SK-N-SH treated with all-trans-retinoic acid at 6 μM for 48 hours (cell line): ENCODE measurements at regions not wholly inside any gene's neighbourhood (a gene's known extent, or its start where the extent isn't known, plus 50 kb on each side); places are given as distances from the start of the nearest gene placed in this dataset.

Experiments
- ATAC-seq: fragments of 200-7000 bp; cut with Tn5 transposase; 3 replicates; pipeline ENCODE4 v1.9.1; 2020; ENCODE audit warnings: mild to moderate bottlenecking, moderate library complexity
- ARNTL ChIP-seq: fragments of 450-650 bp; formaldehyde crosslinking; IDR thresholded peaks from 2 replicates; pipeline ENCODE4 v1.5.0; 2020; ENCODE audit warnings: low read depth, mild to moderate bottlenecking, moderate library complexity, borderline replicate concordance
- BACH2 ChIP-seq: fragments of 250-450 bp; sonication (Bioruptor Pico); IDR thresholded peaks from 2 replicates; pipeline ENCODE4 v1.9.0; 2021; ENCODE audit warnings: mild to moderate bottlenecking, borderline replicate concordance
- CREB5 ChIP-seq: fragments of 250-450 bp; sonication (Bioruptor Pico); IDR thresholded peaks from 2 replicates; pipeline ENCODE4 v1.5.1; 2020; ENCODE audit warnings: low read depth, mild to moderate bottlenecking, moderate library complexity
- CSDC2 ChIP-seq: fragments of 250-450 bp; sonication (Bioruptor Pico); IDR thresholded peaks from 2 replicates; pipeline ENCODE4 v1.5.0; 2020; ENCODE audit warnings: mild to moderate bottlenecking, moderate library complexity
- ESRRG ChIP-seq: fragments of 250-450 bp; sonication (Bioruptor Pico); IDR thresholded peaks from 2 replicates; pipeline ENCODE4 v1.6.1; 2021; ENCODE audit warnings: mild to moderate bottlenecking
- GLIS3 ChIP-seq: fragments of 250-450 bp; sonication (Bioruptor Pico); IDR thresholded peaks from 2 replicates; pipeline ENCODE4 v1.5.0; 2020; ENCODE audit warnings: mild to moderate bottlenecking, moderate library complexity
- ISL1 ChIP-seq: fragments of 250-450 bp; sonication (Bioruptor Pico); IDR thresholded peaks from 2 replicates; pipeline ENCODE4 v2.1.2; 2022; ENCODE audit warnings: mild to moderate bottlenecking, moderate library complexity
- OSR1 ChIP-seq: fragments of 250-450 bp; sonication (Bioruptor Pico); IDR thresholded peaks from 2 replicates; pipeline ENCODE4 v1.8.0; 2022; ENCODE audit warnings: moderate library complexity, mild to moderate bottlenecking, inconsistent platforms
- PATZ1 ChIP-seq: fragments of 250-450 bp; sonication (Bioruptor Pico); IDR thresholded peaks from 2 replicates; pipeline ENCODE4 v1.8.0; 2020; ENCODE audit warnings: mild to moderate bottlenecking, moderate library complexity, borderline replicate concordance
- POU6F1 ChIP-seq: fragments of 250-450 bp; sonication (Bioruptor Pico); IDR thresholded peaks from 2 replicates; pipeline ENCODE4 v1.8.0; 2021; ENCODE audit warnings: low read depth, mild to moderate bottlenecking, moderate library complexity, borderline replicate concordance
- PPARA ChIP-seq: fragments of 250-450 bp; sonication (Bioruptor Pico); IDR thresholded peaks from 2 replicates; pipeline ENCODE4 v1.5.0; 2020; ENCODE audit warnings: mild to moderate bottlenecking, borderline replicate concordance
- SNAI2 ChIP-seq: fragments of 250-450 bp; sonication (Bioruptor Pico); IDR thresholded peaks from 2 replicates; pipeline ENCODE4 v1.5.0; 2020; ENCODE audit warnings: mild to moderate bottlenecking, moderate library complexity
- TCF4 ChIP-seq: fragments of 250-450 bp; sonication (Bioruptor Pico); IDR thresholded peaks from 2 replicates; pipeline ENCODE4 v1.8.0; 2021; ENCODE audit warnings: mild to moderate bottlenecking, moderate library complexity, borderline replicate concordance
- TOX ChIP-seq: fragments of 250-450 bp; sonication (Bioruptor Pico); IDR thresholded peaks from 2 replicates; pipeline ENCODE4 v1.8.0; 2021; ENCODE audit warnings: mild to moderate bottlenecking, moderate library complexity, borderline replicate concordance
- TSHZ2 ChIP-seq: fragments of 250-450 bp; sonication (Bioruptor Pico); IDR thresholded peaks from 2 replicates; pipeline ENCODE4 v1.5.0; 2020; ENCODE audit warnings: mild to moderate bottlenecking, moderate library complexity
- ZC3H10 ChIP-seq: fragments of 250-450 bp; sonication (Bioruptor Pico); IDR thresholded peaks from 2 replicates; pipeline ENCODE4 v1.5.1; 2021; ENCODE audit warnings: mild to moderate bottlenecking, moderate library complexity
- ZFP3 ChIP-seq: fragments of 250-450 bp; sonication (Bioruptor Pico); IDR thresholded peaks from 2 replicates; pipeline ENCODE4 v1.5.0; 2020; ENCODE audit warnings: mild to moderate bottlenecking, moderate library complexity
- ZFP30 ChIP-seq: fragments of 450-650 bp; formaldehyde crosslinking; IDR thresholded peaks from 2 replicates; pipeline ENCODE4 v1.5.0; 2022; ENCODE audit warnings: mild to moderate bottlenecking, moderate library complexity
- ZNF565 ChIP-seq: fragments of 450-650 bp; formaldehyde crosslinking; conservative IDR thresholded peaks from 2 replicates; pipeline ENCODE4 v1.5.0; 2020; ENCODE audit warnings: low read depth, mild to moderate bottlenecking, moderate library complexity
- ZNF70 ChIP-seq: fragments of 450-650 bp; formaldehyde crosslinking; IDR thresholded peaks from 2 replicates; pipeline ENCODE4 v1.5.0; 2020; ENCODE audit warnings: mild to moderate bottlenecking, moderate library complexity
- ZNF8 ChIP-seq: fragments of 450-650 bp; formaldehyde crosslinking; IDR thresholded peaks from 2 replicates; pipeline ENCODE4 v1.5.0; 2020; ENCODE audit warnings: mild to moderate bottlenecking, moderate library complexity

- TF ChIP-seq PATZ1 (CRISPR knock-in tag) (no peak), CSDC2 (CRISPR knock-in tag) (no peak), ZFP3 (CRISPR knock-in tag) (no peak), ARNTL (no peak)
Observed at GRCh38 chr10:124231168-124232155, 138.1 kb upstream of the CHST15 start (continued).

GRCh38 chr10:124230635-124231167 lies 137.3 kb upstream of the CHST15 start:
- no peak for ATAC-seq
- TF ChIP-seq ZNF565 (CRISPR knock-in tag) (no peak), BACH2 (CRISPR knock-in tag) (no peak), ZNF8 (CRISPR knock-in tag) (no peak), ZFP3 (CRISPR knock-in tag) (no peak), SNAI2 (CRISPR knock-in tag) (no peak), ZFP30 (CRISPR knock-in tag) (no peak), CREB5 (CRISPR knock-in tag) (no peak), ZNF70 (CRISPR knock-in tag) (no peak), ZC3H10 (CRISPR knock-in tag) (no peak), GLIS3 (CRISPR knock-in tag) (no peak), ISL1 (CRISPR knock-in tag) (no peak), CSDC2 (CRISPR knock-in tag) (no peak), TSHZ2 (no peak), PATZ1 (CRISPR knock-in tag) (no peak), ESRRG (CRISPR knock-in tag) (no peak)
- TF ChIP-seq, all 23 proteins: peak for 0

GRCh38 chr10:124229989-124230634 lies 136.7 kb upstream of the CHST15 start:
- no peak for ATAC-seq
- TF ChIP-seq POU6F1: no peak
- no peak for TF ChIP-seq ZNF70 (CRISPR knock-in tag)
- TF ChIP-seq PPARA (CRISPR knock-in tag): no peak
- TF ChIP-seq ISL1 (CRISPR knock-in tag): no peak
- TF ChIP-seq TSHZ2: no peak
- TF ChIP-seq OSR1 (CRISPR knock-in tag): no peak
- TF ChIP-seq ZFP30 (CRISPR knock-in tag): no peak
- no peak for TF ChIP-seq SNAI2 (CRISPR knock-in tag)
- TF ChIP-seq TCF4: no peak
- TF ChIP-seq CSDC2 (CRISPR knock-in tag): no peak
- TF ChIP-seq ARNTL: no peak
- TF ChIP-seq TOX (CRISPR knock-in tag): no peak
